ENCODE measurements at regions not wholly inside any gene's neighbourhood (a gene's known extent, or its start where the extent isn't known, plus 50 kb on each side); places are given as distances from the start of the nearest gene placed in this dataset.

GRCh38 chr12:30863839-30864238, 62.7 kb upstream of the TSPAN11 start:
- Histone ChIP-seq H3K9ac (ENCODE audit: extremely low read depth, insufficient read length, low read length) (no peak overlapping the region), H2AK5ac (ENCODE audit: insufficient read length, low read length) (no peak overlapping the region), H4K5ac (ENCODE audit: insufficient read length, low read depth, low read length) (no peak overlapping the region), H3K14ac (ENCODE audit: insufficient read depth, low read length) (no peak overlapping the region), H4K8ac (replicated peaks; ENCODE audit: insufficient read length, low read depth, low read length) (no peak overlapping the region), H3K4me2 (ENCODE audit: insufficient read depth, insufficient read length, low read length) (no peak overlapping the region), H2BK5ac (ENCODE audit: insufficient read length, low read length) (no peak overlapping the region), H3K9me3 (ENCODE audit: control insufficient read depth, low read depth, low read length) (no peaks in the 10 kb centered on the region), H3K23me2 (ENCODE audit: insufficient read length, low read depth, low read length, poor library complexity, severe bottlenecking) (no peaks in the 10 kb centered on the region), H3K23ac (ENCODE audit: insufficient read length, low read depth, low read length) (no peak overlapping the region), H4K91ac (ENCODE audit: insufficient read length, low read depth, low read length) (no peak overlapping the region), H3T11ph (ENCODE audit: low read length) (no peak overlapping the region), H2AFZ (ENCODE audit: low read length) (no peak overlapping the region), H2BK15ac (ENCODE audit: low read depth, low read length) (no peak overlapping the region), H3K18ac (ENCODE audit: insufficient read length, low read depth, low read length) (no peak overlapping the region), H3K79me1 (ENCODE audit: insufficient read depth, low read depth, low read length, poor library complexity, severe bottlenecking) (no peaks in the 10 kb centered on the region), H4K20me1 (ENCODE audit: control insufficient read depth, insufficient read depth, insufficient read length) (no peaks in the 10 kb centered on the region), H2BK12ac (ENCODE audit: insufficient read length, low read depth, low read length) (no peak overlapping the region), H3K27me3 (ENCODE audit: insufficient read depth, low read length) (no peaks in the 10 kb centered on the region), H2BK20ac (ENCODE audit: low read depth, low read length, poor library complexity, severe bottlenecking) (no peak overlapping the region), H3K56ac (ENCODE audit: insufficient read length, low read depth, low read length) (no peak overlapping the region), H3K4ac (ENCODE audit: low read depth, low read length) (no peak overlapping the region), H3K27ac (ENCODE audit: insufficient read length, low read depth, low read length) (no peak overlapping the region), H3K4me1 (ENCODE audit: insufficient read depth, low read length) (peaks cover 4% of the 10 kb centered on the region), H2BK120ac (ENCODE audit: low read depth, low read length, poor library complexity, severe bottlenecking) (no peak overlapping the region), H3K79me2 (ENCODE audit: insufficient read depth, low read length) (no peaks in the 10 kb centered on the region)
- Mint-ChIP-seq H3K9me3 (peaks cover 22% of the 10 kb centered on the region in 2 experiments), H3K4me1 (peaks cover 2 to 9% of the 10 kb centered on the region in 2 experiments; a peak in 2 of 4 replicates), H3K4me3 (no peak overlapping the region), H3K27ac (no peak overlapping the region), H3K27me3 (ENCODE audit: low read depth) (no peaks in the 10 kb centered on the region), H3K36me3 (ENCODE audit: insufficient read depth in 1 of 3, low read depth in 3 of 3) (peaks cover 0 to 11% (median 2%) of the 10 kb centered on the region in 3 experiments; a peak in 4 of 7 replicates)
- no peak for DNase-seq
- TF ChIP-seq, protein P1, sequence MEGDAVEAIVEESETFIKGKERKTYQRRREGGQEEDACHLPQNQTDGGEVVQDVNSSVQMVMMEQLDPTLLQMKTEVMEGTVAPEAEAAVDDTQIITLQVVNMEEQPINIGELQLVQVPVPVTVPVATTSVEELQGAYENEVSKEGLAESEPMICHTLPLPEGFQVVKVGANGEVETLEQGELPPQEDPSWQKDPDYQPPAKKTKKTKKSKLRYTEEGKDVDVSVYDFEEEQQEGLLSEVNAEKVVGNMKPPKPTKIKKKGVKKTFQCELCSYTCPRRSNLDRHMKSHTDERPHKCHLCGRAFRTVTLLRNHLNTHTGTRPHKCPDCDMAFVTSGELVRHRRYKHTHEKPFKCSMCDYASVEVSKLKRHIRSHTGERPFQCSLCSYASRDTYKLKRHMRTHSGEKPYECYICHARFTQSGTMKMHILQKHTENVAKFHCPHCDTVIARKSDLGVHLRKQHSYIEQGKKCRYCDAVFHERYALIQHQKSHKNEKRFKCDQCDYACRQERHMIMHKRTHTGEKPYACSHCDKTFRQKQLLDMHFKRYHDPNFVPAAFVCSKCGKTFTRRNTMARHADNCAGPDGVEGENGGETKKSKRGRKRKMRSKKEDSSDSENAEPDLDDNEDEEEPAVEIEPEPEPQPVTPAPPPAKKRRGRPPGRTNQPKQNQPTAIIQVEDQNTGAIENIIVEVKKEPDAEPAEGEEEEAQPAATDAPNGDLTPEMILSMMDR (conservative IDR thresholded peaks at IDR 0.05), result no peak
- WGBS (ENCODE audit: extremely low coverage, insufficient read length, low lambda C conversion rate), result no CpG with 5 or more reads among the region's 2 CpGs
